ENCODE measurements at regions not wholly inside any gene's neighbourhood (a gene's known extent, or its start where the extent isn't known, plus 50 kb on each side); places are given as distances from the start of the nearest gene placed in this dataset.

- H3K4me3 ChIP-seq (ENCODE audit: low read length), result no peak overlapping the region
- TF ChIP-seq ZNF274 (IDR thresholded peaks at IDR 0.05; ENCODE audit: low read depth, low read length), result no peak
Measured at GRCh38 chr13:64248371-64249065, 2832.9 kb upstream of the PCDH20 start.

GRCh38 chr13:64239372-64239771, 2823.7 kb upstream of the PCDH20 start:
- TF ChIP-seq ZNF274 (IDR thresholded peaks at IDR 0.05; ENCODE audit: low read depth, low read length), result no peak
- no peak overlapping the region for H3K4me3 ChIP-seq (ENCODE audit: low read length)

GRCh38 chr13:64234255-64234654, 2818.6 kb upstream of the PCDH20 start:
- no peak overlapping the region for H3K4me3 ChIP-seq (ENCODE audit: low read length)
- no peak for TF ChIP-seq ZNF274 (IDR thresholded peaks at IDR 0.05; ENCODE audit: low read depth, low read length)

GRCh38 chr13:64223016-64223415, 2807.4 kb upstream of the PCDH20 start:
- no peak overlapping the region for H3K4me3 ChIP-seq (ENCODE audit: low read length)
- no peak for TF ChIP-seq ZNF274 (IDR thresholded peaks at IDR 0.05; ENCODE audit: low read depth, low read length)

GRCh38 chr13:64206430-64207225, 2791.0 kb upstream of the PCDH20 start:
- no peak overlapping the region for H3K4me3 ChIP-seq (ENCODE audit: low read length)
- TF ChIP-seq ZNF274 (IDR thresholded peaks at IDR 0.05; ENCODE audit: low read depth, low read length), result no peak

GRCh38 chr13:64202517-64202916, 2786.9 kb upstream of the PCDH20 start:
- no peak overlapping the region for H3K4me3 ChIP-seq (ENCODE audit: low read length)
- no peak for TF ChIP-seq ZNF274 (IDR thresholded peaks at IDR 0.05; ENCODE audit: low read depth, low read length)

- TF ChIP-seq ZNF274 (IDR thresholded peaks at IDR 0.05; ENCODE audit: low read depth, low read length), result no peak
- no peak overlapping the region for H3K4me3 ChIP-seq (ENCODE audit: low read length)
Measured at GRCh38 chr13:64197232-64197631, 2781.6 kb upstream of the PCDH20 start.

GRCh38 chr13:64186503-64187250, 2771.0 kb upstream of the PCDH20 start:
- TF ChIP-seq ZNF274 (IDR thresholded peaks at IDR 0.05; ENCODE audit: low read depth, low read length), result no peak
- H3K4me3 ChIP-seq (ENCODE audit: low read length), result no peak overlapping the region

GRCh38 chr13:64186071-64186470, 2770.4 kb upstream of the PCDH20 start:
- H3K4me3 ChIP-seq (ENCODE audit: low read length), result no peak overlapping the region
- TF ChIP-seq ZNF274 (IDR thresholded peaks at IDR 0.05; ENCODE audit: low read depth, low read length), result no peak

- no peak overlapping the region for H3K4me3 ChIP-seq (ENCODE audit: low read length)
- no peak for TF ChIP-seq ZNF274 (IDR thresholded peaks at IDR 0.05; ENCODE audit: low read depth, low read length)
Measured at GRCh38 chr13:64180756-64181155, 2765.1 kb upstream of the PCDH20 start.

- no peak overlapping the region for H3K4me3 ChIP-seq (ENCODE audit: low read length)
- TF ChIP-seq ZNF274 (IDR thresholded peaks at IDR 0.05; ENCODE audit: low read depth, low read length), result no peak
Measured at GRCh38 chr13:64165826-64166225, 2750.2 kb upstream of the PCDH20 start.

- no peak for TF ChIP-seq ZNF274 (IDR thresholded peaks at IDR 0.05; ENCODE audit: low read depth, low read length)
- no peak overlapping the region for H3K4me3 ChIP-seq (ENCODE audit: low read length)
Measured at GRCh38 chr13:64164435-64164834, 2748.8 kb upstream of the PCDH20 start.

- no peak overlapping the region for H3K4me3 ChIP-seq (ENCODE audit: low read length)
- no peak for TF ChIP-seq ZNF274 (IDR thresholded peaks at IDR 0.05; ENCODE audit: low read depth, low read length)
Measured at GRCh38 chr13:64160479-64160878, 2744.8 kb upstream of the PCDH20 start.

- TF ChIP-seq ZNF274 (IDR thresholded peaks at IDR 0.05; ENCODE audit: low read depth, low read length), result no peak
- no peak overlapping the region for H3K4me3 ChIP-seq (ENCODE audit: low read length)
Measured at GRCh38 chr13:64158908-64159307, 2743.3 kb upstream of the PCDH20 start.

- TF ChIP-seq ZNF274 (IDR thresholded peaks at IDR 0.05; ENCODE audit: low read depth, low read length), result no peak
- H3K4me3 ChIP-seq (ENCODE audit: low read length), result no peak overlapping the region
Measured at GRCh38 chr13:64154514-64154913, 2738.9 kb upstream of the PCDH20 start.
